Activated CD8-positive, alpha-beta memory T cell treated with anti-CD3 and anti-CD28 coated beads, Interleukin-2, amount 50 U/mL, for 24 hours (primary cell): ENCODE measurements at regions not wholly inside any gene's neighbourhood (a gene's known extent, or its start where the extent isn't known, plus 50 kb on each side); places are given as distances from the start of the nearest gene placed in this dataset.
"Not testable (repeated sequence)": the region's sequence is repeated elsewhere in the genome, so short reads cannot be mapped to it uniquely, and the experiment has no call there.

ENCODE experiments used
- DNase-seq: peaks from one replicate; pipeline ENCODE4 v3.0.0-alpha.2; 2020; ENCODE audit errors: extremely low read depth

DNA sequence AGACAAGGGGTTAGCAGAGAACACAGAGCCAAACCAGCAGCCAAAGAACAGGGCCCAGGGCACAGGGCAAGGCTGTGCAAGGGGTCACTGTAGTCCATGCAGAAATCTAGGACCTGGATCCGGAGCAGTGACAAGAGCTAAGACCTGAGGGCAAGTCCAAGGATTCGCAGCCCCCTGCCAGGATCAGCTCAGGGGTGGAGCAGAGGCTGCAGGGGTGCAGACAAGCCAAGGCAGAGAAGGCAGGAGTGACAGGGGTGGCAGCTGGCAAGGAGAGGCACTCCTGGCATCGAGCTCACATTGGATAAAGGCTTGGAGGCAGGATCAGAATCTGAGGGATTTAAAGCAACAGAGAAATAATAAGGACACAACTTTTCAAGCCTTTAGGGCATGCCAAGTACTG lies 80.7 kb upstream of the NANOS1 start:
- DNase-seq = no peak

DNA sequence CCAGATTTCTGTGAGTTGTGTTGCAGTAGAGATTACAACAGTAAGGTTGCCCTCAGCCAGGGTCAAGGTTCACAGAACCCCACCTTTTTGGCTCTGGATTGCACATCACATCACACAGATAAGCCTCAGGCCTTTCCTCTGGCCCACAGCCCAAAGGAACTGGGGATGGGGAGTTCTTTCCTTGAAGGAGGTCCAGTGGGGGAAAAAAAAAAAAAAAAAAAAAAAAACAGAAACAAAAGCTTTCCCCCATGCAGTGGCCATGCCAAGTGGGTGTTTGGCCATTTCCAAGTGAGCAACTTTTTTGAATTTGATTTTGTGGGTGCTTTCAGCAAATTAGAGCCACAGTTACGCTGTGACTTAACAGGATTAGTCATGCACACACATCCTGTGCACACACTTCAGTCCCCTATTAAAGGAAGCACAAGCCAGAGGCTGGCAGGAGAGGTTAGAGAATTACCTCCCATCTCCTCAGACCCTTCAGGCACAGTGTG lies 79.3 kb upstream of the NANOS1 start:
- no peak for DNase-seq

DNA sequence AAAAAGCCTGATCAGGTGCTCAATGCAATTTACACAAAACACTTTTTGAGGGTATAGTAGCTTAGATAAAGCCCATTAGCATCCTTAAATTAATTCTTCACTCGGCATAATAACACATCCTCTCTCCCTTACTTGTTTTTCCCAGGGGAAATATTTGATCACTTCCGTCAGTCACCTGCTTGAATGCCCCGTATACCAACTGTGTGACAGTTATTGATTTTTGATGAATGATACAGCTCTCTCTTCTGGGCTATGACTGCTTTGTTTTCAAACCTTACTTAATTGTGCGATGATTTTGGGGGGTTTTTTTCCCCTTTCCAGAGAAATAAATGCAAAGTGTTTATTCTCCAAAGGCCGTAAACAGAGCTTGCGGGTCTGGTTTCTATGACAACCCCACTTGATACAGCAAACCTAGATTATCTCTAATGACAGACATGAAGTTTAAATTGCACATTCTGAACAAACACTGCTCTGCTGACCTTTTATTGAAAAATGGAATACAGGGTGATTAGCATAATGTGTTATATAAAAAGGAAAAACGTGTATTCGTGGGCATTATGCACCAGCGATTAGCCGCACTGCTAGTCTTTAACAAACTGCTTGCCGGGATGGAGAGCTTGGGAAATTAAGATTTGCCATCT lies 78.4 kb upstream of the NANOS1 start:
- no peak for DNase-seq

GRCh38 chr10:118952493-118953295 lies 76.8 kb upstream of the NANOS1 start:
- DNase-seq = no peak

DNA sequence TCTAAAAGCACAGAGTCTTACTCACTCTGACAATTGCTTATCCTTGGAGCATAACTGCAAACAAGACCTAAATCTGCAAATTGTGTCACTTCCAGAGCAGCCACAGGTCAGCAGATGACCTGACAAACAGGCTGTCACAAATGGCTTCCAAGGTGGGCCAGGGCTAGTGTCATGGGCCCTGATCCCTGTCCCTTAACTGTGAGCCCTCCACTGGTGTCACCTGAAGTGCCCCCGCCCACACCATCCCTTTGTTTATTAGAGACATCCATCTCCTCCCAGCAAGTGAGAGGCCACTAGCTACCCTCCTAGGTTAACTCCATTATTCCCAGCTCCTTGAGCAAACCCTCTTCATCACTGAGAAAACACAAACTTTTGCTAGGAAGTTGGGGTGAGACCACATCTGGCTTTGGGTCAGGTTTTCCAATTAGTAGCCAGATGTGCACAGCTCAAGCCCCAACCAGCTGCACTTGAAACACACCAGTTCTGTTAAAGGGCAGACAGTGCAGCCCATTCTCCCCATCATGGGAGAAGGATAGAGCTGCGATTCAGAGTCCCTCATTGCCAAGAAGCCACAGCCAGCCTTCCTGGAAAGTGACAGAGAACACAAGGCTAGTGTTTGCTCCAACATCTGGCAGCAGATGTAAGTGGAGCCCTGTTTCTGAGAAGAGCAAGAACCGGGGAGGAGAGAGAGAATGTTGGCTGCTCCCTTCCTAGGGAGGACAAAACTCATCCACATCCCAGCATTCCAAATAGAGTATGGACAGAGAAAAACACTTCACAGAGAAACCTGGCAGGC lies 75.7 kb upstream of the NANOS1 start:
- DNase-seq = no peak

DNA sequence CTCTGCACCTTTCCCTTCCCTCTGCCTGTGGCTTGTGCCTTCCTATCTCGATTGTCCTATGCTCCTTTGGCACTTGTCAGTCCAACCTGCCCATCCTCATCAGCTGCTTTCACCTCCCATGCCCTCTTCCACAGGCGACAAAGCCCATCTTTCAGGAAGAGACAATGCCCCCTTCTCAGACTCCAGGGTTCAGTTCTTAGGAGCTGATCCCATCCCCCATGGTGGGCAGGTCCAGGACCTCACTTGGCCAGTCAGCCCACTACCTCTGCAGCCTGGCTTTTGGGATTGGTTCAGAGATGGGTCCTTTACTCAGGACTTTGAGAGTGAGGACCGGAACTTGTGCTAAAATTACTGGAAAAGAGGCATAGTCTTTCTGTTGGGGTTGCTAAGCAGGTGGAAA lies 74.0 kb upstream of the NANOS1 start:
- DNase-seq = no peak

- no peak for DNase-seq
Measured at GRCh38 chr10:118955951-118956801, 73.3 kb upstream of the NANOS1 start.

GRCh38 chr10:118956802-118957442 lies 72.6 kb upstream of the NANOS1 start:
- DNase-seq = no peak

- no peak for DNase-seq
Measured at GRCh38 chr10:118957443-118957825, 72.1 kb upstream of the NANOS1 start.

GRCh38 chr10:118957966-118958365 lies 71.5 kb upstream of the NANOS1 start:
- no peak for DNase-seq

- DNase-seq = no peak
Measured at GRCh38 chr10:118958559-118958958, 71.0 kb upstream of the NANOS1 start.

DNA sequence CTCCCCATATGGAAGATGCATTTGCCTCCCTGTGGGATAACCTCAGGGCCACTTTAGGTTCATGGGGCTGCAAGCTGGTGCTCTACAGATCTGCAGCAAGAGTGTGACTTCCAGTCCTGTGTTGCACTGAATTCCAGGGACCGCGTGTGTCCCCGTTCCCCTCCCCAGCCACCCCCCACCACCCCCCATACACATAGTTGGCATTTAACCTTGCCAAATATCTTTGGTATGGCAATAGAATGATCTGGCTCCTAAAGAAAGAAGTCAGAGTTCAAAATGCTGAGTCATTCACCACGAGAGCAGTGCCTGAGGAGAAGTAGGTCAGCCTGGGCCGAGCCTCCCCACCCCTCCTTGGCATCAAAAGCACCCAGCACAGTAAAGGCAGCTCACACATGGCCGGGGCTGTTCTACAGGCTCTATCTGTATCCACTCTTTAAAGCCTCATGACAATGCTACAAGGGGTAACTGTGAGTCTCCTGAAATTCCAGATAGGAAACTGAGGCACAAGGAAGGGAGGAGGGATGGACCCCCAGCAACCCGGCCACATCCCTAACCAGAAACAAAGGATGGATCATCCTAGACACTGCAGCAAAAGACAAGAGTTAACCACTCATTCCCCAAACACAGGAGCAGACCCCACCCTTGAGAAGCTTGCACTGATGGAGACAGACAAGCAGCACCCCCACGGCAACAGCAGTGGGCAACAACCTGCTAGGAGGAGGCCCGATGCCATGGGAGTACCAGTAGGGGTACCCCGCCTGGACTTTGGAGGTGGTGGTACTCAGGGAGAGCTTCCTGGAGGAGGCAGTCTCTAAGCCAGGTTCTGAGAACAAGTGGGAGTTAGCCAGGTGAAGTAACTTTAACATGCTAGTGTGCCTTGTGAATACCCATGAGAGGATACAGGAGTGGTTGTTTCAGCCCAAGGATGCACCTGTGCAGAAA lies 70.3 kb upstream of the NANOS1 start:
- no peak for DNase-seq

GRCh38 chr10:118960157-118961090 lies 69.1 kb upstream of the NANOS1 start:
- DNase-seq = no peak

GRCh38 chr10:118961436-118961835 lies 68.1 kb upstream of the NANOS1 start:
- no peak for DNase-seq

- DNase-seq = not testable (repeated sequence)
Measured at GRCh38 chr10:118962331-118962868, 67.1 kb upstream of the NANOS1 start.

- DNase-seq = no peak
Measured at GRCh38 chr10:118963341-118963740, 66.2 kb upstream of the NANOS1 start.

- DNase-seq = no peak
Measured at GRCh38 chr10:118963933-118964332, 65.6 kb upstream of the NANOS1 start.

DNA sequence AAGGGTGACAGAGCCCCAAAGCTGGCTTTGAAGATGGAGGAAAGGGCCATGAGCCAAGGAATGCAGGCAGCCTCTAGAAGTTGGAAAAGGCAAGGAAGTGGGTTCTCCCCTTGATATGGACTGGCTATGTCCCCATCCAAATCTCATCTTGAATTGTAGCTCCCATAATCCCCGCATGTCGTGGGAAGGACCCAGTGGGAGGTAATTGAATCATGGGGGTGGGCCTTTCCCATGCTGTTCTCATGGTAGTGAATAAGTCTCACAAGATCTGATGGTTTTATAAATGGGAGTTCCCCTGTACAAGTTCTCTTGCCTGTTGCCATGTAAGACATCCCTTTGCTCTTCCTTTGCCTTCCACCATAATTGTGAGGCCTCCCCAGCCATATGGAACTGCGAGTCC lies 65.0 kb upstream of the NANOS1 start:
- not testable (repeated sequence) for DNase-seq

- no peak for DNase-seq
Measured at GRCh38 chr10:118965096-118965495, 64.4 kb upstream of the NANOS1 start.
